ENCODE measurements at regions not wholly inside any gene's neighbourhood (a gene's known extent, or its start where the extent isn't known, plus 50 kb on each side); places are given as distances from the start of the nearest gene placed in this dataset.

DNA sequence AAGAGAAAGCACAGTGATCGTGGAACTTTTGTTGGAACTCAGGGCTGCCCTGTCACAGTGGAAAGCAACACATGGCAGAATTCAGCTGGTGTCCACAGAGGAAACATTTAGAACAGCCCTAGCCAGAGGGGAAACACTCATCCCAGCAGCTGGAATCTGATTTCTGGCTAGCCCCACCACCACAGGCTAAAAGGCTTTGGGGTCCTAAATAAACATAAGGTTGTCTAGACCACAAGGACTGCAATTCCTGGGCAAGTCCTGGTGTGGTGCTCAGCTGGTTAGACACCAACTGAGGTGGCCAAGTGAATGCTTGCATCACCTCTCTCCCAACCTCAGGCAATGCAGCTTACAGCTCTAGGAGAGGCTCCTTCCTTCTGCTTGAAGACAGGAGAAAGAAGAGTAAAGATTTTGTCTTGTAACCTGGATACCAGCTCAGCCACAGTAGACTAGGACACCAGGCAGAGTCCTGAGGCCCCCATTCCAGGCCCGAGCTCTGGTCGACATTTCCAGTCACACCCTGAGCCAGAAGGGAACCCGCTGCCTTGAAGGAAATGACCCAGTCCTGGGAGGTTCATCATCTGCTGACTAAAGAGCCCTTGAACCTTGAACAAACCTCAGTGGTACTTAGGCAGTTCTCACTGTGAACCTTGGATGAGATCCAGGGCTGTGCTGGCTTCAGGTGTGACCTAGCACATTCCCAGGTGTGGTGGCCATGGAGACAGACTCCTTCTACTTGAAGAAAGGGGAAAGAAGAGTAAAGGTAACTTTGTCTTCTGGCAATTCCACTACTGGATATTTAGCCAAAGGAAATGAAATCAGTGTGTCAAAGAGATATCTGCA lies 85.4 kb upstream of the PLXNC1 start:
- no peak for DNase-seq (ENCODE audit: low read depth)

DNA sequence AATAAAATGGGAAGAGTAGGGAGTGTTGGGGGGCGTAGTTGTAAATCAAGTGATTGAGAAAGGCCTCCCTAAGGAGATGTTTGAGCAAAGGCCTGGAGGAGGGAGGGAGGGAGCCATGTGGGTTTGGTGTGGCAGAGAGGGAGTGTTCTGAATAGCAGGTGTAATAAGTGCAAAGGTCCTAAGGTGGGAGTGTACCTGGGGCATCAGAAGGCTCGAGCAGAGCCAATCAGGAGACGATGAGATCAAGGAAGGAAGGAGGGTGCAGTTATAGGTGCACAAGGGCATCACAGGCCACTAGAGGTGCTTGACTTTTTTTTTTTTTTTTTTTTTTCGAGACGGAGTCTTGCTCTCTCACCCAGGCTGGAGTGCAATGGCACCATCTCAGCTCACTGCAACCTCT lies 77.9 kb upstream of the PLXNC1 start:
- no peak for DNase-seq (ENCODE audit: low read depth)

DNA sequence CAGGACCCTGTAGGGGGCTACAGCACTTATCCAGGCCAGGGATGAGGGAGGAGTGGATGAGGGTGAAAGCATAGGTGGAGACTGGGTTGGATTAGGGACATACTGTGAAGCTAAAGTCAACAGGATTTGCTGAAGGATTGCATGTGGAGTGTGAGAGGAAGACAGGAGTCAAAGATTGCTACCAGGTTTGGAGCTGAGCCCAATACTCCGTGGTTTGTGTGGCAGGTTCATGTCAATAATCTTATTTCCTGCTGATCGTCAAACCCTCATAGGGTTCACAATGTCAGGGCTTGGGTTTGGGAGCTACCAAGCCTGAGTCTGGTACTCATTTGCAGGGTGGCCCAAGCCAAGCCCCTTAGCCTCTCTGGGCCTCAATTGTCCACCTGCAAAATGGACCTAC lies 77.1 kb upstream of the PLXNC1 start:
- DNase-seq (ENCODE audit: low read depth) = no peak

- DNase-seq (ENCODE audit: low read depth) = no peak
Measured at GRCh38 chr12:94073441-94074051, 74.8 kb upstream of the PLXNC1 start.

- no peak for DNase-seq (ENCODE audit: low read depth)
Measured at GRCh38 chr12:94074216-94074979, 74.0 kb upstream of the PLXNC1 start.

DNA sequence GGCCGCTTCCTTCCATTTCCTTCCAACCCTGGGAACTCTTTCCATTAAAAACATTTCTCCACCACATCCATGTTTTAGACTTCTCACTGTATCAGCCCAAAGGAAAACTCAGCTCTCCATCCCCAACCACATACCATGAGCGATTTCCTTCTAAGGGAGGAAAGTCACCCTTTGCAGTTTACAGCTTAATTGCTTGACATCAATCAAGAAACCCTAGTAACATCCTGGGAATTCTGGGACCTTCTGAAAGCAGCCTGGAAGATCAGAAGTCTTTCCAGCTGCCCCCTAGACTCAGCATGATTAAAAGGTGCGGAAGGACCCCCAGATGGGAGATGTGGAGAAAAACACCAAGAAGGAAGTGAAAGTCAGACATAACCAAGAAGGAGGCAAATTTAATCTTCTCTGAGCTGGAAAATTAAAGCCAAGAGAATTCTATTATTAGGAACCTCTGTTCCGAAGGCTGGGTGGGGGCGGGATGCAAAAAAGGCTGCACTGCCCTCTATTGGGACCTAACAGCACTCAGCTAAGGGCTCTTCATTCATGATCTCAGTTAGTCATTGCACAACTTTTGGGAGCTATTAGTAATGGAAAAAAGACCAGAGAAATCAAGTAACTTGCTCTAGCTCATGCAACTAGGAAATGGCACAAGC lies 73.3 kb upstream of the PLXNC1 start:
- no peak for DNase-seq (ENCODE audit: low read depth)

DNA sequence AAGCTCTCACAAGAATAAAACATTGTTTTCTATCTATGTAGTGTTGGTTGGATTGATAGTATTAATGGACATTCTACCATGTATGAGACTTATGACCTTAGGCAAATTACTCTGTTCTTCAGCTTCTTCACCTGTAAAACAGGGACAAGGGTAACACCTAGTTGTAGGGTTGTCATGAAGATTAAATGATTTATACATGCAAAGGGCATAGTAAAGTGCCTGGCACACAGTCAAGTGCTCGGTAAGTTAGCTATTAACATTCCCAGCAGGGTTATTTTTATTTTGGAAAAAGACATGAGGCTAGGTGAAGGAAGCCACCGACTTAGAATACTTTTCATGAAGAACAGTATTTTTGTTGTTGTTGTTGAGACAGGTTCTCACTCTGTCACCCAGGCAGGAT lies 71.2 kb upstream of the PLXNC1 start:
- no peak for DNase-seq (ENCODE audit: low read depth)

GRCh38 chr12:94078138-94078723 lies 70.1 kb upstream of the PLXNC1 start:
- DNase-seq (ENCODE audit: low read depth) = no peak

GRCh38 chr12:94078736-94079509 lies 69.5 kb upstream of the PLXNC1 start:
- DNase-seq (ENCODE audit: low read depth) = no peak

GRCh38 chr12:94079566-94080340 lies 68.6 kb upstream of the PLXNC1 start:
- DNase-seq (ENCODE audit: low read depth) = no peak

GRCh38 chr12:94080341-94081009 lies 67.9 kb upstream of the PLXNC1 start:
- no peak for DNase-seq (ENCODE audit: low read depth)

DNA sequence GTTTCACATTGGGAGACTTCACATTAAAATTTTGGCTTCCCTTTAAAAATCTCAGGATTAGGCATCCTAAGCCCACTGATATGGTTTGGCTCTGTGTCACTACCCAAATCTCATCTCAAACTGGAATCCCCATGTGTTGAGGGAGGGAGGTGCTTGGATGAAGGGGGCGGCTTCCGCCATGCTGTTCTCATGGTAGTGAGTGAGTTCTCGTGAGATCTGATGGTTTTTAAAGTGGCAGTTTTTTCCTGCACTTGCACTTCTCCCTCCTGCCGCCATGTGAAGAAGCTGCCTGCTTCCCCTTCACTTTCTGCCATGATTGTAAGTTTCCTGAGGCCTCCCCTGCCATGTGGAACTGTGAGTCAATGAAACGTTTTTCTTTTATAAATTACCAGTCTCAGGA lies 65.7 kb upstream of the PLXNC1 start:
- no peak for DNase-seq (ENCODE audit: low read depth)

DNA sequence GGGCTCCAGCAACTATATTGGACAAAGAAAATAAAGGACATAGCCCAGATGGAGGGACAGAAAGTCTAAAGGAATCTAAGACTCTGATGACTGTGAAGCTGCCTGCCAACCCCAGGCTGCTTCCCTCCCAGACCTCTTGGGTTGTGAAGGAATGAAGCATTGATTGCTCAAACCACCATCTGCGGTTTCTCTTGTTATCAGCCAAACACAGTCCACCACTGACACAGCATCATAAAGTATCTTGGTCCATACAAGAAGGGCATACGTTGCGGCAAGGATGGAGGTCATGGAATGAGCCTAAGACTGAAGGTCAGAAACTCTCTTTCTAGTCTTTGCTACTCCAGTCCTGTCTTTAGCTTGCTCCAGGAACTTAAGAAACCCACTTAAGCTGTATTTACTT lies 58.5 kb upstream of the PLXNC1 start:
- no peak for DNase-seq (ENCODE audit: low read depth)

- DNase-seq (ENCODE audit: low read depth) = no peak
Measured at GRCh38 chr12:94091624-94092023, 56.8 kb upstream of the PLXNC1 start.

GRCh38 chr12:94092516-94093241 lies 55.7 kb upstream of the PLXNC1 start:
- DNase-seq (ENCODE audit: low read depth) = no peak

DNA sequence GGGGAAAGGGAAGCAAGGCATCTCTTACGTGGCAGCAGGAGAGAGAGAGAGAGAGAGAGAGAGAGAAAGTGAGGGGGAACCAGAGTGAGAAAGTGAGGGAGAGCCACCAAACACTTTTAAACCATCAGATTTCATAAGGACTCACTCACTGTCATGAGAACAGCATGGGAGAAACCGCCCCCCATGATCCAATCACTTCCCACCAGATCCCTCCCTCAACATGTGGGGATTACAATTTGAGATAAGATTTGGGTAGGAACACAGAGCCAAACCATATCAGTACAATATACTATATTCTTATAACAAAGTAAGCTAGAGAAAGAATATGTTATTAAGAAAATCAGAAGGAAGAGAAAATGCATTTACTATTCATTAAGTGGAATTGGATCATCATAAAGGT lies 53.7 kb upstream of the PLXNC1 start:
- DNase-seq (ENCODE audit: low read depth) = no peak

- no peak for DNase-seq (ENCODE audit: low read depth)
Measured at GRCh38 chr12:94095618-94096017, 52.8 kb upstream of the PLXNC1 start.

DNA sequence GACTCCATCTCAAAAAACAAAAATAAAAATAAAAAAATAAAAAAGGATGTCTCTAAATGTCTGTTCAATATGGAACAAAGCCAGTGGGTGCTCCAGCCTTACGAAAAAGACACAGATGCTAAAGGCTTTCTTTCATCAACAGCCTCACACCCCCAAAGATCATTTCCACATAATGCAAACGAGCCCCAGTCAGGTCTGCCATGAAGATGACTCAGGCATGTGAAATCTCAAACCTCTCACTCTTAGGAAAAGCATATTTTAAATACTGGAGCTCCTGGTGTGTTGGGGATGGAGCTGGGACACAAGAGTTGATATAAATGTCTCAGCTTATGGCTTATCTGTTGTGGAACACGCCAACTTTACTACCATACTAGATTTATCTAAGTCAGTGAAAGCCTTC lies 49.9 kb upstream of the PLXNC1 start:
- no peak for DNase-seq (ENCODE audit: low read depth)

Data from stimulated activated CD8-positive, alpha-beta memory T cell treated with anti-CD3 and anti-CD28 coated beads, Interleukin-12 subunit alpha, Interleukin-12 subunit beta, amount 100 ng/mL, for 1 hour (primary cell).